ENCODE measurements at regions not wholly inside any gene's neighbourhood (a gene's known extent, or its start where the extent isn't known, plus 50 kb on each side); places are given as distances from the start of the nearest gene placed in this dataset.

DNA sequence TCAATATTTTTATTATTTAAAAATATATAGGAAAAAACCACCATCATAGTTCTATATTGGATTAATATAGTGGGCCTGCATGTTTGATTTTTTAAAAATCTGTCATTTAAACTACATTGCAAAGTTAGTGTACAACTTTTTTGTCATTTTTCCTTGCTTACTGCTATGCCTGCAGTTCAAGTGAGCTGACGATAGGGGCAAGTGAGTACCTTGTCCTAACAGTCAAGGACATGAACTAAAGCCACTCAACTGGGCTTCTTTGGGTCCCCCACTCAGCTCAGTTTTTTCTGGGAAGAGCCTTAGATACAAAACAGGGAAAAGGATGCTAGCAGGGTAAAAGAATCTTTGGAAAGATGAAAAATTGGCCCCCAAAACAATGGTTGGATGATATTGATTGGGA lies 269.9 kb downstream of the MAN2A1 start:
- TF ChIP-seq CTCF (IDR thresholded peaks at IDR 0.05) (peak in 1 of 7 experiments; percentile 5), POLR2A (IDR thresholded peaks at IDR 0.05) (no peak)
